ENCODE measurements at regions not wholly inside any gene's neighbourhood (a gene's known extent, or its start where the extent isn't known, plus 50 kb on each side); places are given as distances from the start of the nearest gene placed in this dataset.
A peak's percentile ranks its signal among the peaks of the same experiment; 100 is the strongest.
"Not testable (repeated sequence)": the region's sequence is repeated elsewhere in the genome, so short reads cannot be mapped to it uniquely, and the experiment has no call there.

DNA sequence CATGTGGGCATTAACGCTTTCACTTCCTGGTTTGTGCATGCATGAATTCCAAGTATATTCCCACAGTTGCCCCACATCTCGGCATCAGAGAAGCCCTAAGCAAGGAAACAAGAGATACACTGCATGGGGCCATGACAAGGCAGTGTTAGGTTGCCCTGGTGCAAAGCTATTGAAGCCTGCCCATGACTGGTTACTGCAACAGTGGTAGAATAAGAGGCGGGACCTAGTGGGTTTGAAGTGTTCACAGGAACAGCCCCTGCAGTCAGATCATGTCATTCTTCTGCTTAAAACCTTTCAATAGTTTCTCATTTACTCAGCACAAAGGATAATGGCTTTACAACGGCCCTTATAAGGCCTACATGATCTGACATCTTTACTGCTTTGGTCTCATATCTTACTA lies 80.9 kb upstream of the TOPAZ1 start:
- Histone ChIP-seq H3K36me3 (replicated peaks in 1 of 2; ENCODE audit: control insufficient read depth in 2 of 2, insufficient read depth in 2 of 2, low read length in 2 of 2) (no peaks in the 10 kb centered on the region), H3K4me3 (ENCODE audit: low read length in 2 of 2) (no peak overlapping the region), H2AK5ac (ENCODE audit: low read depth, low read length) (no peak overlapping the region), H2BK120ac (ENCODE audit: low read depth, low read length) (no peak overlapping the region), H4K8ac (ENCODE audit: low read depth, low read length) (no peak overlapping the region), H2BK12ac (ENCODE audit: low read length) (no peak overlapping the region), H3K9ac (ENCODE audit: low read depth, low read length, poor library complexity) (no peak overlapping the region), H3K18ac (ENCODE audit: low read length) (no peak overlapping the region), H3K23ac (ENCODE audit: low read depth, low read length, poor library complexity) (no peak overlapping the region), H3K27me3 (ENCODE audit: control insufficient read depth in 3 of 3, insufficient read depth in 3 of 3, low read depth in 1 of 3, low read length in 3 of 3) (no peaks in the 10 kb centered on the region), H3K4me1 (ENCODE audit: control insufficient read depth in 2 of 2, insufficient read depth in 1 of 2, low read depth in 1 of 2, low read length in 2 of 2) (no peaks in the 10 kb centered on the region), H4K91ac (ENCODE audit: low read depth, low read length, poor library complexity) (no peak overlapping the region), H3K4ac (ENCODE audit: low read length) (no peak overlapping the region), H2AFZ (ENCODE audit: low read length) (no peak overlapping the region), H3K4me2 (ENCODE audit: insufficient read depth, low read length, poor library complexity, severe bottlenecking) (no peak overlapping the region), H2BK15ac (ENCODE audit: low read length) (no peak overlapping the region), H3K9me3 (replicated peaks in 1 of 2; ENCODE audit: control insufficient read depth in 2 of 2, insufficient read depth in 1 of 2, low read depth in 1 of 2, low read length in 2 of 2) (no peaks in the 10 kb centered on the region), H3K27ac (replicated peaks; ENCODE audit: low read length) (no peak overlapping the region), H2BK5ac (ENCODE audit: low read length) (no peak overlapping the region), H3K79me1 (ENCODE audit: low read depth, low read length) (no peaks in the 10 kb centered on the region), H3K14ac (ENCODE audit: low read length) (no peak overlapping the region)
- WGBS, 2 donors (ENCODE audit: extremely low coverage in 2 of 2, insufficient read length in 2 of 2, insufficient replicate concordance in 1 of 2), result no CpG with 5 or more reads among the region's 4 CpGs
- DNase-seq (ENCODE audit: low spot score), result no peak

DNA sequence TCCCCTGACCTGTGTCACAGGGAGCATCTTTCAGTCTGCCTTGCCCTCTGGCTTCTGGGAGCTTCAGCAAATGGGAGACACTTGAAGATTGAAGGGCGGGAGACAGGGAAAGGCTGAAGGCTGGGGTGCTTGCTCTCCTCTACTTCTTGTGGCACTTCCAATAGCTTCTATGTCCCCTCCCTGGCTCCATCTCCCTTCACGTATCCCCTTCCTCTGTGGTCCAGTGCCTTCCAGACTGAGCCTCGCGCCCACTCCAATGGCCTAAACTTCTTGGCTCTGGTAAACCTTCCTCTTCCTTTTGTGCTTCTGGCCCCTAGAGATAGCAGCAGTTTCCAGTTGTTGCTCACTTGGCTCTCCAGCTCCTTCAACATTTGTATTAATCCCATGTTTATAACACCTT lies 69.8 kb upstream of the TOPAZ1 start:
- no peak overlapping the region for H3K14ac ChIP-seq (ENCODE audit: low read length)
- no peak overlapping the region for H3K4ac ChIP-seq (ENCODE audit: low read length)
- no CpG with 5 or more reads among the region's 4 CpGs for WGBS, 2 donors (ENCODE audit: extremely low coverage in 2 of 2, insufficient read length in 2 of 2, insufficient replicate concordance in 1 of 2)
- no peaks in the 10 kb centered on the region for H3K36me3 ChIP-seq (replicated peaks in 1 of 2; ENCODE audit: control insufficient read depth in 2 of 2, insufficient read depth in 2 of 2, low read length in 2 of 2)
- H3K23ac ChIP-seq (ENCODE audit: low read depth, low read length, poor library complexity), result no peak overlapping the region
- no peak overlapping the region for H2BK12ac ChIP-seq (ENCODE audit: low read length)
- no peak overlapping the region for H4K91ac ChIP-seq (ENCODE audit: low read depth, low read length, poor library complexity)
- no peaks in the 10 kb centered on the region for H3K4me1 ChIP-seq (ENCODE audit: control insufficient read depth in 2 of 2, insufficient read depth in 1 of 2, low read depth in 1 of 2, low read length in 2 of 2)
- no peak overlapping the region for H3K4me2 ChIP-seq (ENCODE audit: insufficient read depth, low read length, poor library complexity, severe bottlenecking)
- H2AK5ac ChIP-seq (ENCODE audit: low read depth, low read length), result no peak overlapping the region
- no peak overlapping the region for H2BK15ac ChIP-seq (ENCODE audit: low read length)
- no peak overlapping the region for H3K9ac ChIP-seq (ENCODE audit: low read depth, low read length, poor library complexity)
- H2AFZ ChIP-seq (ENCODE audit: low read length), result no peak overlapping the region
- no peak overlapping the region for H3K18ac ChIP-seq (ENCODE audit: low read length)
- H3K9me3 ChIP-seq (replicated peaks in 1 of 2; ENCODE audit: control insufficient read depth in 2 of 2, insufficient read depth in 1 of 2, low read depth in 1 of 2, low read length in 2 of 2), result no peaks in the 10 kb centered on the region
- H4K8ac ChIP-seq (ENCODE audit: low read depth, low read length), result no peak overlapping the region
- H3K27ac ChIP-seq (replicated peaks; ENCODE audit: low read length), result no peak overlapping the region
- H3K79me1 ChIP-seq (ENCODE audit: low read depth, low read length), result no peaks in the 10 kb centered on the region
- H3K27me3 ChIP-seq (ENCODE audit: control insufficient read depth in 3 of 3, insufficient read depth in 3 of 3, low read depth in 1 of 3, low read length in 3 of 3), result no peaks in the 10 kb centered on the region
- no peak overlapping the region for H2BK120ac ChIP-seq (ENCODE audit: low read depth, low read length)
- DNase-seq (ENCODE audit: low spot score), result no peak
- no peak overlapping the region for H2BK5ac ChIP-seq (ENCODE audit: low read length)
- no peak overlapping the region for H3K4me3 ChIP-seq (ENCODE audit: low read length in 2 of 2)

DNA sequence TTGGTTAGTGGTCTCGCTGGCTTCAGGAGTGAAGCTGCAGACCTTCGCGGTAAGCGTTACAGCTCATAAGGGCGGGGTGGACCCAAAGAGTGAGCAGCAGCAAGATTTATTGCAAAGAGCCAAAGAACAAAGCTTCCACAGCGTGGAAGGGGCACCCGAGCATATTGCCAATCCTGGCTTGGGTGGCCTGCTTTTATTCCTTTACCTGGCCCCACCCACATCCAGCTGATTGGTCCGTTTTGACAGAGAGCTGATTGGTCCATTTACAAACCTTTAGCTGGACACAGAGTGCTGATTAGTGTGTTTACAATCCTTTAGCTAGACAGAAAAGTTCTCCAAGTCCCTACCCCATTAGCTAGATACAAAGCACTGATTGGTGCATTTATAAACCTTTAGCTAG lies 69.0 kb upstream of the TOPAZ1 start:
- not testable (repeated sequence) for H2BK120ac ChIP-seq (ENCODE audit: low read depth, low read length); H3K79me1 ChIP-seq (ENCODE audit: low read depth, low read length); H2AFZ ChIP-seq (ENCODE audit: low read length); H3K9ac ChIP-seq (ENCODE audit: low read depth, low read length, poor library complexity); H4K91ac ChIP-seq (ENCODE audit: low read depth, low read length, poor library complexity); H2BK5ac ChIP-seq (ENCODE audit: low read length); DNase-seq (ENCODE audit: low spot score); H3K4ac ChIP-seq (ENCODE audit: low read length); H3K27ac ChIP-seq (replicated peaks; ENCODE audit: low read length); H3K14ac ChIP-seq (ENCODE audit: low read length); H3K18ac ChIP-seq (ENCODE audit: low read length); H3K4me1 ChIP-seq (ENCODE audit: control insufficient read depth in 2 of 2, insufficient read depth in 1 of 2, low read depth in 1 of 2, low read length in 2 of 2); H3K4me3 ChIP-seq (ENCODE audit: low read length in 2 of 2); H3K4me2 ChIP-seq (ENCODE audit: insufficient read depth, low read length, poor library complexity, severe bottlenecking); H3K9me3 ChIP-seq (replicated peaks in 1 of 2; ENCODE audit: control insufficient read depth in 2 of 2, insufficient read depth in 1 of 2, low read depth in 1 of 2, low read length in 2 of 2); H3K36me3 ChIP-seq (replicated peaks in 1 of 2; ENCODE audit: control insufficient read depth in 2 of 2, insufficient read depth in 2 of 2, low read length in 2 of 2); H2AK5ac ChIP-seq (ENCODE audit: low read depth, low read length); H3K27me3 ChIP-seq (ENCODE audit: control insufficient read depth in 3 of 3, insufficient read depth in 3 of 3, low read depth in 1 of 3, low read length in 3 of 3); H4K8ac ChIP-seq (ENCODE audit: low read depth, low read length); H3K23ac ChIP-seq (ENCODE audit: low read depth, low read length, poor library complexity); H2BK12ac ChIP-seq (ENCODE audit: low read length); H2BK15ac ChIP-seq (ENCODE audit: low read length)
- WGBS, 2 donors (ENCODE audit: extremely low coverage in 2 of 2, insufficient read length in 2 of 2, insufficient replicate concordance in 1 of 2), result no CpG with 5 or more reads among the region's 8 CpGs

DNA sequence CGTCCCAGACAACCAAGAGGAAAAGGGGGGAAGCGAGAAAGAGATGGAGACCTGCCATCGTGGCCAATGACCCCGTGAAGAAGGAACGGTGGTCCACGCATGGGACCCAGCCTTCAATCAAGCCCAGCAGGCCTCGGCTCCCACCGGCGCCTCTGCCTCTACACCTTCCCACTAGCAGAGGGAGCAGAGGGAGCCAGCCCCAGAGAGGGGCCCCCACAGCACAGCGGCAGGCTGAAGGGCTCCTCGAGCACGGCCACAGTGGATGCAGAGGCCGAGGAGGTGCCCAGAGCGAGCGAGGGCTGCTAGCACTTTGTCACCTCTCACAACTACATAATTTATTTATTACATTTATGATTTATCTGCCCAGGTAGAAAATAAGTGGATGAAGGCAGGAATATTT lies 68.4 kb upstream of the TOPAZ1 start:
- Histone ChIP-seq H3K4ac (ENCODE audit: low read length) (no peak overlapping the region), H3K14ac (ENCODE audit: low read length) (no peak overlapping the region), H2BK5ac (ENCODE audit: low read length) (no peak overlapping the region), H3K4me1 (ENCODE audit: control insufficient read depth in 2 of 2, insufficient read depth in 1 of 2, low read depth in 1 of 2, low read length in 2 of 2) (no peaks in the 10 kb centered on the region), H3K36me3 (replicated peaks in 1 of 2; ENCODE audit: control insufficient read depth in 2 of 2, insufficient read depth in 2 of 2, low read length in 2 of 2) (no peaks in the 10 kb centered on the region), H4K8ac (ENCODE audit: low read depth, low read length) (no peak overlapping the region), H2BK15ac (ENCODE audit: low read length) (no peak overlapping the region), H2BK12ac (ENCODE audit: low read length) (no peak overlapping the region), H3K18ac (ENCODE audit: low read length) (peak overlapping the region; percentile 44), H3K27me3 (ENCODE audit: control insufficient read depth in 3 of 3, insufficient read depth in 3 of 3, low read depth in 1 of 3, low read length in 3 of 3) (no peaks in the 10 kb centered on the region), H4K91ac (ENCODE audit: low read depth, low read length, poor library complexity) (no peak overlapping the region), H2AFZ (ENCODE audit: low read length) (no peak overlapping the region), H2BK120ac (ENCODE audit: low read depth, low read length) (no peak overlapping the region), H3K4me2 (ENCODE audit: insufficient read depth, low read length, poor library complexity, severe bottlenecking) (no peak overlapping the region), H3K27ac (replicated peaks; ENCODE audit: low read length) (no peak overlapping the region), H3K79me1 (ENCODE audit: low read depth, low read length) (no peaks in the 10 kb centered on the region), H3K9ac (ENCODE audit: low read depth, low read length, poor library complexity) (no peak overlapping the region), H3K9me3 (replicated peaks in 1 of 2; ENCODE audit: control insufficient read depth in 2 of 2, insufficient read depth in 1 of 2, low read depth in 1 of 2, low read length in 2 of 2) (no peaks in the 10 kb centered on the region), H2AK5ac (ENCODE audit: low read depth, low read length) (no peak overlapping the region), H3K4me3 (ENCODE audit: low read length in 2 of 2) (no peak overlapping the region), H3K23ac (ENCODE audit: low read depth, low read length, poor library complexity) (no peak overlapping the region)
- DNase-seq (ENCODE audit: low spot score), result no peak
- no CpG with 5 or more reads among the region's 15 CpGs for WGBS, 2 donors (ENCODE audit: extremely low coverage in 2 of 2, insufficient read length in 2 of 2, insufficient replicate concordance in 1 of 2)

Measured in neuronal stem cell (in vitro differentiated cells).